GM12878 (cell line): ENCODE measurements at regions not wholly inside any gene's neighbourhood (a gene's known extent, or its start where the extent isn't known, plus 50 kb on each side); places are given as distances from the start of the nearest gene placed in this dataset.
A peak's percentile ranks its signal among the peaks of the same experiment; 100 is the strongest.

Source experiments
- ATAC-seq: fragments of 200-7000 bp; cut with Tn5 transposase; 3 replicates; pipeline ENCODE4 v1.9.1; 2020; ENCODE audit warnings: mild to moderate bottlenecking, moderate library complexity
- BruUV-seq: library from RNA; stranded (reverse); fragments of 400-500 nt; replicated peaks from 2 replicates; lab custom pipeline; 2021; lab: Mats Ljungman, UMichigan
- CTCF ChIA-PET: fragments of 300-600 bp; sonication (Branson Sonifier 250); formaldehyde crosslinking; extraction: SDS; loops from one replicate; lab custom pipeline; 2021; ENCODE audit warnings: inconsistent platforms; lab: Yijun Ruan, JAX
- POLR2A ChIA-PET: fragments of 350-600 bp; formaldehyde crosslinking; extraction: SDS; loops from one replicate; lab custom pipeline; 2021; ENCODE audit warnings: inconsistent platforms; lab: Charles Lee
- RAD21 ChIA-PET: fragments of 300-600 bp; sonication (Branson Sonifier 250); formaldehyde crosslinking; loops from one replicate; lab custom pipeline; 2023; ENCODE audit warnings: antibody characterized with exemption; ENCODE audit not compliant: unreplicated experiment; lab: Charles Lee
- SMC1A ChIA-PET: fragments of 300-600 bp; sonication (Branson Sonifier 250); formaldehyde crosslinking; loops from one replicate; lab custom pipeline; 2023; ENCODE audit not compliant: unreplicated experiment, uncharacterized antibody; lab: Charles Lee
- DNase-seq: peaks from one replicate; pipeline ENCODE4 v3.0.0-alpha.2; 2011; ENCODE audit warnings: low read depth, low spot score
- FAIRE-seq: peaks from 3 replicates; lab custom pipeline; 2011; peaks lifted over from hg19 to GRCh38; lab: Jason Lieb, UNC
- H2AFZ ChIP-seq: 2 replicates; pipeline ENCODE4 v1.6.0; 2011; ENCODE audit warnings: low read depth, low read length, control low read depth; ENCODE audit not compliant: control insufficient read depth
- H3K27ac ChIP-seq: 2 replicates; pipeline ENCODE4 v1.5.1; 2011; ENCODE audit warnings: control low read depth; ENCODE audit not compliant: control insufficient read depth, insufficient read depth
- H3K27me3 ChIP-seq, 2 experiments: replicated peaks in 1 of 2; 2 replicates each; pipeline versions ENCODE4 v1.6.0 to v1.6.1; 2011; ENCODE audit warnings: low read length in 1 of 2; ENCODE audit not compliant: control insufficient read depth in 2 of 2, insufficient read depth in 2 of 2
- H3K36me3 ChIP-seq, 2 experiments: 2 replicates each; pipeline ENCODE4 v1.5.1; 2011; ENCODE audit warnings: low read length in 1 of 2; ENCODE audit not compliant: control insufficient read depth in 2 of 2, insufficient read depth in 2 of 2
- H3K4me1 ChIP-seq: 2 replicates; pipeline ENCODE4 v1.6.1; 2011; ENCODE audit warnings: mild to moderate bottlenecking, low read length, moderate library complexity, mixed read lengths; ENCODE audit not compliant: control insufficient read depth, insufficient read depth
- H3K4me2 ChIP-seq: 2 replicates; pipeline ENCODE4 v1.6.0; 2011; ENCODE audit warnings: control low read depth; ENCODE audit not compliant: control insufficient read depth, insufficient read depth
- H3K4me3 ChIP-seq: fragments of 200-600 bp; sonication (generic); 2 replicates; pipeline ENCODE4 v1.5.1; 2016
- H3K79me2 ChIP-seq: 2 replicates; pipeline ENCODE4 v1.6.0; 2011; ENCODE audit warnings: low read length; ENCODE audit not compliant: control insufficient read depth, insufficient read depth
- H3K9ac ChIP-seq: 2 replicates; pipeline ENCODE4 v1.8.0; 2011; ENCODE audit warnings: low read length, control low read depth, mixed read lengths; ENCODE audit not compliant: control insufficient read depth, insufficient read depth
- H3K9me3 ChIP-seq: replicated peaks from 3 replicates; pipeline ENCODE4 v1.5.1; 2011; ENCODE audit warnings: mild to moderate bottlenecking, low read length; ENCODE audit not compliant: control insufficient read depth, insufficient read depth
- H4K20me1 ChIP-seq: 2 replicates; pipeline ENCODE4 v1.6.0; 2011; ENCODE audit not compliant: control insufficient read depth, insufficient read depth
- ATF7 ChIP-seq: fragments of 450-650 bp; IDR thresholded peaks from 2 replicates; pipeline ENCODE4 v1.6.1; 2016; ENCODE audit warnings: low read depth, mild to moderate bottlenecking
- JUNB ChIP-seq: IDR thresholded peaks from 2 replicates; pipeline ENCODE4 v1.6.1; 2016; ENCODE audit warnings: antibody characterized with exemption, mild to moderate bottlenecking
- KAT2A ChIP-seq: conservative IDR thresholded peaks from 2 replicates; pipeline ENCODE4 v1.6.1; 2011; ENCODE audit warnings: low read depth, low read length; ENCODE audit not compliant: control insufficient read depth
- NFYA ChIP-seq: IDR thresholded peaks from 2 replicates; pipeline ENCODE4 v1.6.1; 2011; ENCODE audit warnings: low read depth, mild to moderate bottlenecking, low read length, improper control_type of control experiment, borderline replicate concordance
- POU2F2 ChIP-seq: IDR thresholded peaks from 3 replicates; pipeline ENCODE4 v1.6.1; 2011; ENCODE audit warnings: low read depth, mild to moderate bottlenecking, low read length, borderline replicate concordance
- RAD21 ChIP-seq: IDR thresholded peaks from 2 replicates; pipeline ENCODE4 v1.6.1; 2011; ENCODE audit warnings: mild to moderate bottlenecking, low read depth, low read length, moderate library complexity; ENCODE audit not compliant: insufficient read depth
- SUPT20H ChIP-seq: IDR thresholded peaks from 2 replicates; pipeline ENCODE4 v1.6.1; 2011; ENCODE audit warnings: low read depth, mild to moderate bottlenecking, low read length, moderate library complexity, borderline replicate concordance; ENCODE audit not compliant: control insufficient read depth
- WGBS: methylation state at CpG from one replicate; pipeline ENCODE4 v1.1.6; 2016; ENCODE audit warnings: low lambda C conversion rate; ENCODE audit not compliant: insufficient replicate concordance, insufficient coverage; ENCODE audit errors: missing lambda C conversion rate; 5-methylcytosine and 5-hydroxymethylcytosine counted together
- in situ Hi-C: fragments of 300-500 bp; cut with MboI; formaldehyde crosslinking; loops from 9 replicates; pipeline ENCODE4 v1.14.3; 2018; ENCODE audit warnings: mixed read lengths
- intact Hi-C: fragments of 100-400 bp; cut with micrococcal nuclease; formaldehyde crosslinking; loops from one replicate; pipeline ENCODE4 v1.14.2; 2022; ENCODE audit not compliant: unreplicated experiment
- TF ChIP-seq, protein P1 (sequence below): IDR thresholded peaks from 2 replicates; pipeline ENCODE4 v1.6.1; 2012; ENCODE audit warnings: low read depth, low read length, improper control_type of control experiment
- TF ChIP-seq, protein P2 (sequence below): fragments of 450-650 bp; IDR thresholded peaks from 2 replicates; pipeline ENCODE4 v1.6.1; 2017; ENCODE audit warnings: borderline replicate concordance

DNA sequence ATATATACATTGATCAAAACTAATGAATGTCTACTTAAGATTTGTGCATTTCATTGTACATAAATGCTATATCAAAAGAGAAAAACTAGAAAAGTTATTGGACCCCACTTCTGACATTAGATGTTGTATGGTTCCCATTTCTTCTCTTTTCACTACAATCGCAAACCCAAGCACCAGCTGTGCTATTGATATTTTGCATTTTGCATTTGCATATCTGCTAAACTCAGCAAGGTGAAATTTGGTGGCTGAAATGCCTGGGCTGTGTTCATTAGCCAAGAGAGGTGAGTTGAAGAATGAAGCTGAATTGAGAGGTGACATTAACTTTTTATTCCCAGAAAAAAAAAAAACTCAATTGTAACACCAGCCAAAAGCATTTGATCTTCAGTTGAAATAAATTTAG lies 232.1 kb upstream of the TENT5A start:
- DNase-seq: no peak
- FAIRE-seq: no peak
- Histone ChIP-seq H4K20me1 (no peaks in the 10 kb centered on the region), H3K4me3 (no peak overlapping the region), H3K36me3 (no peaks in the 10 kb centered on the region)
- ATAC-seq: no peak
- CTCF ChIA-PET: interaction anchor here (1.3 kb wide), 1 partner anchor 39 kb away, joined by 3 read pairs; no protein-coding TSS in a partner anchor
- TF ChIP-seq JUNB (no peak), ATF7 (no peak), RAD21 (no peak), KAT2A (no peak), SUPT20H (no peak), NFYA (no peak), POU2F2 (peak; percentile 68; the same call in 1 of the 3 replicates)
- TF ChIP-seq, protein P1, sequence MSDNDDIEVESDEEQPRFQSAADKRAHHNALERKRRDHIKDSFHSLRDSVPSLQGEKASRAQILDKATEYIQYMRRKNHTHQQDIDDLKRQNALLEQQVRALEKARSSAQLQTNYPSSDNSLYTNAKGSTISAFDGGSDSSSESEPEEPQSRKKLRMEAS: no peak
- TF ChIP-seq, protein P2, sequence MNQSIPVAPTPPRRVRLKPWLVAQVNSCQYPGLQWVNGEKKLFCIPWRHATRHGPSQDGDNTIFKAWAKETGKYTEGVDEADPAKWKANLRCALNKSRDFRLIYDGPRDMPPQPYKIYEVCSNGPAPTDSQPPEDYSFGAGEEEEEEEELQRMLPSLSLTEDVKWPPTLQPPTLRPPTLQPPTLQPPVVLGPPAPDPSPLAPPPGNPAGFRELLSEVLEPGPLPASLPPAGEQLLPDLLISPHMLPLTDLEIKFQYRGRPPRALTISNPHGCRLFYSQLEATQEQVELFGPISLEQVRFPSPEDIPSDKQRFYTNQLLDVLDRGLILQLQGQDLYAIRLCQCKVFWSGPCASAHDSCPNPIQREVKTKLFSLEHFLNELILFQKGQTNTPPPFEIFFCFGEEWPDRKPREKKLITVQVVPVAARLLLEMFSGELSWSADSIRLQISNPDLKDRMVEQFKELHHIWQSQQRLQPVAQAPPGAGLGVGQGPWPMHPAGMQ: no peak
- TF ChIP-seq, all 136 proteins: peak for 1
- Histone ChIP-seq H3K9me3 (no peaks in the 10 kb centered on the region; the same call in 2 of the 3 replicates), H2AFZ (no peak overlapping the region), H3K27me3 (no peaks in the 10 kb centered on the region), H3K79me2 (no peaks in the 10 kb centered on the region), H3K27ac (no peak overlapping the region), H3K4me1 (no peaks in the 10 kb centered on the region), H3K9ac (no peak overlapping the region), H3K4me2 (no peak overlapping the region)
- intact Hi-C loops (no loop called here), in situ Hi-C loops (no loop called here)
- ChIA-PET SMC1A (interaction anchor here (1.0 to 2.0 kb wide), 6 partner anchors 12 to 252 kb away, joined by 3 to 6 read pairs (median 4); no protein-coding TSS in a partner anchor), RAD21 (interaction anchor here (0.7 to 1.7 kb wide), 3 partner anchors 12 to 240 kb away, joined by 3 to 7 read pairs (median 4); no protein-coding TSS in a partner anchor), POLR2A (interaction anchor here (1.7 kb wide), 1 partner anchor 10 kb away, joined by 4 read pairs; no protein-coding TSS in a partner anchor)
- WGBS: 0% methylated on average over 1 of the region's 1 CpG
- BruUV-seq: no TSS peak
